GM12892 (cell line): ENCODE measurements at regions not wholly inside any gene's neighbourhood (a gene's known extent, or its start where the extent isn't known, plus 50 kb on each side); places are given as distances from the start of the nearest gene placed in this dataset.

Source experiments
- POLR2A ChIP-seq: IDR thresholded peaks from 2 replicates; pipeline ENCODE4 v1.6.1; 2011; ENCODE audit warnings: low read depth, low read length, control low read depth
- POLR2AphosphoS5 ChIP-seq: IDR thresholded peaks from 2 replicates; pipeline ENCODE4 v1.6.1; 2011; ENCODE audit warnings: low read depth, low read length, control low read depth

GRCh38 chrX:115503099-115503498 is 57.9 kb upstream of the PLS3 start:
- TF ChIP-seq POLR2A (no peak), POLR2AphosphoS5 (no peak)
